A673 (cell line): ENCODE measurements at regions not wholly inside any gene's neighbourhood (a gene's known extent, or its start where the extent isn't known, plus 50 kb on each side); places are given as distances from the start of the nearest gene placed in this dataset.

Experiments
- CTCF ChIP-seq: fragments of 300-800, 200-600 bp; sonication (generic); conservative IDR thresholded peaks from 2 replicates; pipeline ENCODE4 v1.5.1; 2017; ENCODE audit warnings: low read depth, mild to moderate bottlenecking, antibody characterized with exemption, low read length, moderate library complexity, mixed read lengths
- EZH2 ChIP-seq: fragments of 200-600 bp; sonication (generic); IDR thresholded peaks from 2 replicates; pipeline ENCODE4 v1.6.1; 2017; ENCODE audit warnings: borderline replicate concordance, low read depth, mild to moderate bottlenecking, mixed read lengths, antibody characterized with exemption, low read length; ENCODE audit not compliant: poor library complexity, severe bottlenecking

GRCh38 chr2:123906361-123906760, 118.7 kb upstream of the CNTNAP5 start:
- TF ChIP-seq CTCF = no peak
- TF ChIP-seq EZH2 = no peak
